ENCODE measurements at regions not wholly inside any gene's neighbourhood (a gene's known extent, or its start where the extent isn't known, plus 50 kb on each side); places are given as distances from the start of the nearest gene placed in this dataset.

DNA sequence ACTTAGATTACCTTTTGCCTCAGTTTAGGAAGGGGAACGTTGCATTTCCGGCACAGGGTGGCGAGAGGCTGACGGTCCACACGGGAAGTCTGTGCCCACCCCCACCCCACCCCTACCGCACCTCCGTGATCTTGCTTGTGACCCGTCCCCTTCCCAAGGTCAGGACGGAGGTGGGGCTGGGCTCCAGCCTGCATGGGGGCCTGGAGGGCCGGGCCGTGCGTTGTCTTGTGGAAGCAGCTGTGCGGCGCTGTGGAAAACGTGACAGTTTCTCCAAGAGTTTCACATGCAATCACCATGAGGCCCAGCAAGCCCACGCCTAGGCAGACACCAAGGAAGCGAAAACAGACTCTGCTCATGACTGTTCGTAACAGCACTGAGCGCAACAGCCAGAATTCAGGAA lies 76.8 kb upstream of the HDAC4 start:
- TF ChIP-seq GATA3 (IDR thresholded peaks at IDR 0.05; ENCODE audit: low read depth, low read length) (no peak), GATA2 (IDR thresholded peaks at IDR 0.05; ENCODE audit: low read depth, low read length) (no peak)

All from SH-SY5Y (cell line).